Heart left ventricle (tissue), 16 donors: ENCODE measurements at regions not wholly inside any gene's neighbourhood (a gene's known extent, or its start where the extent isn't known, plus 50 kb on each side); places are given as distances from the start of the nearest gene placed in this dataset.

Experiments
- ATAC-seq, 4 donors: fragments of 200-7000 bp; cut with Tn5 transposase; one replicate each; pipeline ENCODE4 v1.9.1; 2020 to 2022; ENCODE audit warnings: moderate library complexity in 4 of 4, mild to moderate bottlenecking in 3 of 4, moderate number of reproducible peaks in 1 of 4
- DNase-seq, 5 donors: peaks; one replicate each; pipeline ENCODE4 v3.0.0-alpha.2; 2020
- H3K27ac ChIP-seq, 12 donors: fragments of 200-600 bp; sonication (generic) in 4 of 12; one replicate each; pipeline versions ENCODE4 v1.5.0 to v1.8.0; 2016 to 2022; ENCODE audit warnings: mild to moderate bottlenecking in 2 of 12
- H3K27me3 ChIP-seq, 9 donors: fragments of 200-600 bp; sonication (generic) in 2 of 9; one replicate each; pipeline versions ENCODE4 v1.5.1 to v1.8.0; 2016 to 2022; ENCODE audit warnings: mild to moderate bottlenecking in 3 of 9
- H3K36me3 ChIP-seq, 9 donors: fragments of 200-600 bp; sonication (generic) in 2 of 9; one replicate each; pipeline versions ENCODE4 v1.5.0 to v1.8.0; 2018 to 2022; ENCODE audit warnings: mild to moderate bottlenecking in 2 of 9
- H3K4me1 ChIP-seq, 12 donors: fragments of 200-600 bp; sonication (generic) in 4 of 12; one replicate each; pipeline versions ENCODE4 v1.5.0 to v1.8.0; 2016 to 2022; ENCODE audit warnings: mild to moderate bottlenecking in 3 of 12
- H3K4me3 ChIP-seq, 12 donors: fragments of 200-600 bp; sonication (generic) in 4 of 12; one replicate each; pipeline versions ENCODE4 v1.5.0 to v1.8.0; 2017 to 2022; ENCODE audit warnings: mild to moderate bottlenecking in 9 of 12, moderate library complexity in 4 of 12
- H3K9me3 ChIP-seq, 12 donors: fragments of 200-600 bp; sonication (generic) in 4 of 12; one replicate each; pipeline versions ENCODE4 v1.5.0 to v1.8.0; 2016 to 2022; ENCODE audit warnings: mild to moderate bottlenecking in 1 of 12
- CTCF ChIP-seq, 12 donors: fragments of 200-600 bp; sonication (generic) in 4 of 12; IDR thresholded peaks; one replicate each; pipeline versions ENCODE4 v1.5.0 to v1.8.0; 2018 to 2022; ENCODE audit warnings: antibody characterized with exemption in 12 of 12, mild to moderate bottlenecking in 5 of 12
- POLR2A ChIP-seq, 2 donors: fragments of 450-650 bp; IDR thresholded peaks; one replicate each; pipeline ENCODE4 v1.6.1; 2017; ENCODE audit warnings: antibody characterized with exemption in 2 of 2, mild to moderate bottlenecking in 2 of 2, moderate library complexity in 2 of 2
- WGBS, 4 donors: extraction: QIAGEN DNeasy Blood & Tissue Kit in 2 of 4; methylation state at CpG; one replicate each; pipeline versions ENCODE4 v1.1.5 to v1.1.7; 2013 to 2018; 5-methylcytosine and 5-hydroxymethylcytosine counted together
- intact Hi-C, 10 donors: fragments of 100-400 bp; cut with DNase I; formaldehyde crosslinking; loops; one replicate each; pipeline versions ENCODE4 v1.11.1 to v1.14.2; 2022
- donor health status: ischemic (EF 13 %, LVEDD 7.1; RV severe dilation, severe dysfunction).
- donor health status: healthy with polysubstance abuse.
- donor health status: DM: no; HTN: yes; CAD: no.
- donor health status: DM: no; HTN: no; CAD: no.
- donor health status: ischemic (EF 25% LVEDD 6.9; RV normal size, moderate dysfunction).
- donor health status: ischemic (EF 25% LVEDD 5.7; RV mildly dilated, moderate dysfunction).
- donor health status: healthy.
- donor health status: DM: yes; HTN: yes; CAD: no.
- donor health status: ischemic (EF 35%, LVEDD 5.7; RV mildly dilated, moderate dysfunction).
- donor health status: nonischemic (EF 11% LVEDD 7.7; RV severe dilation, severe dysfunction).
- donor health status: DM: yes; HTN: yes; CAD: no.
- donor health status: PGD.
- donor health status: ischemic (EF 29% LVEDD 5.4; RV normal size, mild dysfunction).
- donor health status: nonischemic (EF 23%, LVEDD 6.1; RV moderate dilation, normal function).

- 88 to 97% (median 91%) methylated on average over 2 of the region's 2 CpGs for WGBS, 4 donors
- no peaks in the 10 kb centered on the region for H3K9me3 ChIP-seq
- H3K36me3 ChIP-seq: no peaks in the 10 kb centered on the region
- TF ChIP-seq CTCF (IDR thresholded peaks at IDR 0.05): no peak
- H3K27me3 ChIP-seq: no peaks in the 10 kb centered on the region
- no peak overlapping the region for H3K4me3 ChIP-seq
- peaks cover 0 to 31% (median 4%) of the 10 kb centered on the region in 12 donors for H3K4me1 ChIP-seq
- no peak for DNase-seq
- no peak overlapping the region for H3K27ac ChIP-seq
- no peak for ATAC-seq
- intact Hi-C loops: no loop called here
Measured at GRCh38 chr1:101153692-101154091, 83.1 kb upstream of the S1PR1 start.

GRCh38 chr1:101152633-101153032 is 84.2 kb upstream of the S1PR1 start:
- H3K4me3 ChIP-seq: no peak overlapping the region
- TF ChIP-seq POLR2A (IDR thresholded peaks at IDR 0.05): no peak
- no peak for TF ChIP-seq CTCF (IDR thresholded peaks at IDR 0.05)
- ATAC-seq: peak in 3 of 4 donors; percentile 63 to 78 (median 70)
- no peaks in the 10 kb centered on the region for H3K36me3 ChIP-seq
- intact Hi-C loops: no loop called here
- no peaks in the 10 kb centered on the region for H3K27me3 ChIP-seq
- peaks cover 0 to 31% (median 4%) of the 10 kb centered on the region in 12 donors for H3K4me1 ChIP-seq
- H3K9me3 ChIP-seq: no peaks in the 10 kb centered on the region
- WGBS, 4 donors: 52 to 61% (median 57%) methylated on average over 4 of the region's 4 CpGs
- no peak for DNase-seq
- no peak overlapping the region for H3K27ac ChIP-seq

- DNase-seq (no peak), ATAC-seq (no peak)
- 90 to 92% (median 92%) methylated on average over 2 of the region's 2 CpGs for WGBS, 4 donors
- no peak for TF ChIP-seq CTCF (IDR thresholded peaks at IDR 0.05)
- no peak for TF ChIP-seq POLR2A (IDR thresholded peaks at IDR 0.05)
- intact Hi-C loops: no loop called here
- Histone ChIP-seq H3K27ac (peak overlapping the region in 10 of 12 donors; percentile 43 to 65 (median 51)), H3K36me3 (no peaks in the 10 kb centered on the region), H3K27me3 (no peaks in the 10 kb centered on the region), H3K4me3 (no peak overlapping the region), H3K9me3 (no peaks in the 10 kb centered on the region), H3K4me1 (peaks cover 0 to 35% (median 4%) of the 10 kb centered on the region in 12 donors)
Measured at GRCh38 chr1:101151286-101151685, 85.5 kb upstream of the S1PR1 start.

GRCh38 chr1:101150670-101151069 is 86.1 kb upstream of the S1PR1 start:
- no peaks in the 10 kb centered on the region for H3K9me3 ChIP-seq
- H3K4me3 ChIP-seq: no peak overlapping the region
- no peak for DNase-seq
- no peaks in the 10 kb centered on the region for H3K27me3 ChIP-seq
- 62 to 68% (median 67%) methylated on average over 5 of the region's 5 CpGs for WGBS, 4 donors
- intact Hi-C loops: no loop called here
- H3K36me3 ChIP-seq: no peaks in the 10 kb centered on the region
- peak overlapping the region in 11 of 12 donors; percentile 22 to 65 (median 51) for H3K27ac ChIP-seq
- no peak for ATAC-seq
- peaks cover 0 to 35% (median 4%) of the 10 kb centered on the region in 12 donors for H3K4me1 ChIP-seq
- TF ChIP-seq CTCF (IDR thresholded peaks at IDR 0.05): no peak
- no peak for TF ChIP-seq POLR2A (IDR thresholded peaks at IDR 0.05)
